HUES48 (cell line): ENCODE measurements at regions not wholly inside any gene's neighbourhood (a gene's known extent, or its start where the extent isn't known, plus 50 kb on each side); places are given as distances from the start of the nearest gene placed in this dataset.

Experiments used
- H3K27ac ChIP-seq: one replicate; pipeline ENCODE4 v1.7.0; 2013; ENCODE audit warnings: low read depth, low read length, inconsistent platforms
- H3K27me3 ChIP-seq: 2 replicates; pipeline ENCODE4 v1.6.1; 2013; ENCODE audit warnings: mild to moderate bottlenecking, low read length; ENCODE audit not compliant: control insufficient read depth, insufficient read depth
- H3K36me3 ChIP-seq: 2 replicates; pipeline ENCODE4 v1.6.1; 2013; ENCODE audit warnings: low read length; ENCODE audit not compliant: control insufficient read depth, insufficient read depth
- H3K4me1 ChIP-seq: 2 replicates; pipeline ENCODE4 v1.6.1; 2013; ENCODE audit warnings: mild to moderate bottlenecking, low read length; ENCODE audit not compliant: control insufficient read depth, insufficient read depth
- H3K4me3 ChIP-seq: 2 replicates; pipeline ENCODE4 v1.5.1; 2013; ENCODE audit warnings: mild to moderate bottlenecking, low read depth, low read length
- H3K9ac ChIP-seq: 2 replicates; pipeline ENCODE4 v1.6.1; 2013; ENCODE audit warnings: mild to moderate bottlenecking, low read depth, low read length, moderate library complexity
- H3K9me3 ChIP-seq: 2 replicates; pipeline ENCODE4 v1.6.1; 2013; ENCODE audit warnings: low read length; ENCODE audit not compliant: control insufficient read depth, insufficient read depth

GRCh38 chr15:72833561-72833960 lies 50.0 kb upstream of the ADPGK start:
- no peaks in the 10 kb centered on the region for H3K36me3 ChIP-seq

More at GRCh38 chr15:72833561-72833960, 50.0 kb upstream of the ADPGK start:
- Histone ChIP-seq H3K27ac (no peak overlapping the region), H3K9me3 (no peaks in the 10 kb centered on the region), H3K27me3 (no peaks in the 10 kb centered on the region), H3K9ac (no peak overlapping the region), H3K4me3 (no peak overlapping the region), H3K4me1 (peaks cover 8% of the 10 kb centered on the region)
